ENCODE measurements at regions not wholly inside any gene's neighbourhood (a gene's known extent, or its start where the extent isn't known, plus 50 kb on each side); places are given as distances from the start of the nearest gene placed in this dataset.
"Not testable (repeated sequence)": the region's sequence is repeated elsewhere in the genome, so short reads cannot be mapped to it uniquely, and the experiment has no call there.

DNA sequence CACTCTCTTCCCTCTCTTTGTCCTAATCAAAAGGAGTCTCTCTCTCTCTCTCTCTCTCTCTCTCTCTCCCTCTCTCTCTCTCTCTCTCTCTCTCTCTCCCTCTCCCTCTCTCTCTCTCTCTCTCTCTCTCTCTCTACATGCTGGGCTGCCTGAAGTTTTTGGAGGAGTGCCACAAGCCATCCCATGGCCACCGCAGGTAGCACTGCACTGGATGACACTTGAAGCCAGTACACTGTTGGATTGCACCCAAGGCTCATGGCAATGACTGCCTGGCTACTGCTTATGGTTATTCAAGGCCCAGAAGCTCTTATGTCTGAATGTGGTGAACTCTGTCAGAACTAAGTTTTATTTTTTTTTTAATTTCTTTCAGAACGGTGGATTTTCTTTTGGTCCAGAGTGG, 115.2 kb downstream of the SPIN4 start:
- H2AK5ac ChIP-seq (ENCODE audit: low read depth, low read length); H2BK120ac ChIP-seq (ENCODE audit: low read depth, low read length); H2AFZ ChIP-seq (ENCODE audit: low read length); H3K4me1 ChIP-seq (ENCODE audit: control insufficient read depth in 2 of 2, insufficient read depth in 1 of 2, low read depth in 1 of 2, low read length in 2 of 2); DNase-seq (ENCODE audit: low spot score); H3K27me3 ChIP-seq (ENCODE audit: control insufficient read depth in 3 of 3, insufficient read depth in 3 of 3, low read depth in 1 of 3, low read length in 3 of 3); H3K18ac ChIP-seq (ENCODE audit: low read length); H3K79me1 ChIP-seq (ENCODE audit: low read depth, low read length); H3K14ac ChIP-seq (ENCODE audit: low read length); H4K8ac ChIP-seq (ENCODE audit: low read depth, low read length); H2BK12ac ChIP-seq (ENCODE audit: low read length); H3K4ac ChIP-seq (ENCODE audit: low read length); H3K4me3 ChIP-seq (ENCODE audit: low read length in 2 of 2); H2BK15ac ChIP-seq (ENCODE audit: low read length); H4K91ac ChIP-seq (ENCODE audit: low read depth, low read length, poor library complexity); H3K9ac ChIP-seq (ENCODE audit: low read depth, low read length, poor library complexity); H3K4me2 ChIP-seq (ENCODE audit: insufficient read depth, low read length, poor library complexity, severe bottlenecking); H3K36me3 ChIP-seq (replicated peaks in 1 of 2; ENCODE audit: control insufficient read depth in 2 of 2, insufficient read depth in 2 of 2, low read length in 2 of 2); H3K23ac ChIP-seq (ENCODE audit: low read depth, low read length, poor library complexity); H3K27ac ChIP-seq (replicated peaks; ENCODE audit: low read length); H2BK5ac ChIP-seq (ENCODE audit: low read length); H3K9me3 ChIP-seq (replicated peaks in 1 of 2; ENCODE audit: control insufficient read depth in 2 of 2, insufficient read depth in 1 of 2, low read depth in 1 of 2, low read length in 2 of 2): not testable (repeated sequence)
- WGBS, 2 donors (ENCODE audit: extremely low coverage in 2 of 2, insufficient read length in 2 of 2, insufficient replicate concordance in 1 of 2) = no CpG with 5 or more reads among the region's 2 CpGs

DNA sequence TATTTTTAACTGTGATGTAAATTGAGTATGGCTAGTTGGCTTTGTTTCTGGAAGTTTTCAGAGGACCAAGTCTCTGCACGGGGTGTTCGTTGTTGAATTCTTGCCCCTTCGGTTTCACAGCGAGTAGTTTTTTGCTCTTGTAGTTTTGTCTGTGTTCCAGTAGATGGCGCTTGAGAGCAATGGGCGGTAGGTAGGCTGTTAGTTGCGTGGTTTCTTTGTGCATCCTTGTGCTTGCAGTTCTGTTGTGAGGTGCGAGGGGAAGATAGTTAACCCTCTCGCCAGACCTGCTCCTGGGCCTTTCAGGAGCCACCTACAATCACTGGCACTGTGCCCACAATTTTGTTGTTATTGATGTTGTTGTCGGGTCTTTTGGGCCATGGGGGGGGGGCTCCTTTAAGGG, 118.1 kb downstream of the SPIN4 start:
- no CpG with 5 or more reads among the region's 10 CpGs for WGBS, 2 donors (ENCODE audit: extremely low coverage in 2 of 2, insufficient read length in 2 of 2, insufficient replicate concordance in 1 of 2)
- H3K9me3 ChIP-seq (replicated peaks in 1 of 2; ENCODE audit: control insufficient read depth in 2 of 2, insufficient read depth in 1 of 2, low read depth in 1 of 2, low read length in 2 of 2) = not testable (repeated sequence)

DNA sequence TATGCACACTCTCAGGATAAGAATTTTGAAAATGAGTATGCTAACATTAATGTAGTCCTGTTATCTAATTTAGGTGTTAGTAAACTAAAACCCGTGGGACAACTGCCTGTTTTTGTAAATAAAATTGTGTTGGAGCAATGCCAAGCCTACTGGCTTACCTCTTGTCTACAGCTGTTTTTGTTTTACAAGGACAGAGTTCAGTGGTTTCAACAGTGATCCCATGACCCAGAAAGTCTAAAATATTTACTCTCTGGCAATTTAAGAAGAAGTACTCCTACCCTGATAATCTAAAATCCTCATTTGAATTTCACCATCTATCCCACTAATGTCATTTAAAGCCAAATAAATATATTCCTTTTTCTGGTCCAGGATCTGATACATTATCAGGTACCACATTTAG, 132.9 kb downstream of the SPIN4 start:
- not testable (repeated sequence) for H3K14ac ChIP-seq (ENCODE audit: low read length); H2AFZ ChIP-seq (ENCODE audit: low read length); H3K4me2 ChIP-seq (ENCODE audit: insufficient read depth, low read length, poor library complexity, severe bottlenecking); H4K8ac ChIP-seq (ENCODE audit: low read depth, low read length); H3K18ac ChIP-seq (ENCODE audit: low read length); H4K91ac ChIP-seq (ENCODE audit: low read depth, low read length, poor library complexity); H3K27ac ChIP-seq (replicated peaks; ENCODE audit: low read length); H3K27me3 ChIP-seq (ENCODE audit: control insufficient read depth in 3 of 3, insufficient read depth in 3 of 3, low read depth in 1 of 3, low read length in 3 of 3); H3K4me1 ChIP-seq (ENCODE audit: control insufficient read depth in 2 of 2, insufficient read depth in 1 of 2, low read depth in 1 of 2, low read length in 2 of 2); H3K9ac ChIP-seq (ENCODE audit: low read depth, low read length, poor library complexity); H3K36me3 ChIP-seq (replicated peaks in 1 of 2; ENCODE audit: control insufficient read depth in 2 of 2, insufficient read depth in 2 of 2, low read length in 2 of 2); H3K4me3 ChIP-seq (ENCODE audit: low read length in 2 of 2); H2BK15ac ChIP-seq (ENCODE audit: low read length); H2BK12ac ChIP-seq (ENCODE audit: low read length); H2AK5ac ChIP-seq (ENCODE audit: low read depth, low read length); H3K4ac ChIP-seq (ENCODE audit: low read length); H3K23ac ChIP-seq (ENCODE audit: low read depth, low read length, poor library complexity); H3K9me3 ChIP-seq (replicated peaks in 1 of 2; ENCODE audit: control insufficient read depth in 2 of 2, insufficient read depth in 1 of 2, low read depth in 1 of 2, low read length in 2 of 2); H3K79me1 ChIP-seq (ENCODE audit: low read depth, low read length); H2BK5ac ChIP-seq (ENCODE audit: low read length); H2BK120ac ChIP-seq (ENCODE audit: low read depth, low read length); DNase-seq (ENCODE audit: low spot score)
- no CpG with 5 or more reads among the region's 1 CpG for WGBS, 2 donors (ENCODE audit: extremely low coverage in 2 of 2, insufficient read length in 2 of 2, insufficient replicate concordance in 1 of 2)

More for the DNA sequence above, 118.1 kb downstream of the SPIN4 start:
- not testable (repeated sequence) for H2AK5ac ChIP-seq (ENCODE audit: low read depth, low read length); H3K4ac ChIP-seq (ENCODE audit: low read length); DNase-seq (ENCODE audit: low spot score); H4K91ac ChIP-seq (ENCODE audit: low read depth, low read length, poor library complexity); H3K23ac ChIP-seq (ENCODE audit: low read depth, low read length, poor library complexity); H3K9ac ChIP-seq (ENCODE audit: low read depth, low read length, poor library complexity); H3K4me2 ChIP-seq (ENCODE audit: insufficient read depth, low read length, poor library complexity, severe bottlenecking); H2BK5ac ChIP-seq (ENCODE audit: low read length); H2BK15ac ChIP-seq (ENCODE audit: low read length); H2AFZ ChIP-seq (ENCODE audit: low read length); H3K27me3 ChIP-seq (ENCODE audit: control insufficient read depth in 3 of 3, insufficient read depth in 3 of 3, low read depth in 1 of 3, low read length in 3 of 3); H3K27ac ChIP-seq (replicated peaks; ENCODE audit: low read length); H3K36me3 ChIP-seq (replicated peaks in 1 of 2; ENCODE audit: control insufficient read depth in 2 of 2, insufficient read depth in 2 of 2, low read length in 2 of 2); H4K8ac ChIP-seq (ENCODE audit: low read depth, low read length); H2BK12ac ChIP-seq (ENCODE audit: low read length); H2BK120ac ChIP-seq (ENCODE audit: low read depth, low read length); H3K18ac ChIP-seq (ENCODE audit: low read length); H3K14ac ChIP-seq (ENCODE audit: low read length); H3K79me1 ChIP-seq (ENCODE audit: low read depth, low read length); H3K4me1 ChIP-seq (ENCODE audit: control insufficient read depth in 2 of 2, insufficient read depth in 1 of 2, low read depth in 1 of 2, low read length in 2 of 2); H3K4me3 ChIP-seq (ENCODE audit: low read length in 2 of 2)

- not testable (repeated sequence) for H2BK15ac ChIP-seq (ENCODE audit: low read length); H3K14ac ChIP-seq (ENCODE audit: low read length); H3K9ac ChIP-seq (ENCODE audit: low read depth, low read length, poor library complexity); H2BK12ac ChIP-seq (ENCODE audit: low read length); H3K4me1 ChIP-seq (ENCODE audit: control insufficient read depth in 2 of 2, insufficient read depth in 1 of 2, low read depth in 1 of 2, low read length in 2 of 2); H2BK5ac ChIP-seq (ENCODE audit: low read length); H4K8ac ChIP-seq (ENCODE audit: low read depth, low read length); H3K4ac ChIP-seq (ENCODE audit: low read length); H3K27me3 ChIP-seq (ENCODE audit: control insufficient read depth in 3 of 3, insufficient read depth in 3 of 3, low read depth in 1 of 3, low read length in 3 of 3); H3K4me3 ChIP-seq (ENCODE audit: low read length in 2 of 2); H3K4me2 ChIP-seq (ENCODE audit: insufficient read depth, low read length, poor library complexity, severe bottlenecking); H2BK120ac ChIP-seq (ENCODE audit: low read depth, low read length); H2AFZ ChIP-seq (ENCODE audit: low read length); H3K9me3 ChIP-seq (replicated peaks in 1 of 2; ENCODE audit: control insufficient read depth in 2 of 2, insufficient read depth in 1 of 2, low read depth in 1 of 2, low read length in 2 of 2); H2AK5ac ChIP-seq (ENCODE audit: low read depth, low read length); DNase-seq (ENCODE audit: low spot score); H4K91ac ChIP-seq (ENCODE audit: low read depth, low read length, poor library complexity); H3K79me1 ChIP-seq (ENCODE audit: low read depth, low read length); H3K36me3 ChIP-seq (replicated peaks in 1 of 2; ENCODE audit: control insufficient read depth in 2 of 2, insufficient read depth in 2 of 2, low read length in 2 of 2); H3K27ac ChIP-seq (replicated peaks; ENCODE audit: low read length); H3K18ac ChIP-seq (ENCODE audit: low read length); H3K23ac ChIP-seq (ENCODE audit: low read depth, low read length, poor library complexity)
- no CpG with 5 or more reads among the region's 1 CpG for WGBS, 2 donors (ENCODE audit: extremely low coverage in 2 of 2, insufficient read length in 2 of 2, insufficient replicate concordance in 1 of 2)
These were observed 133.6 kb downstream of the SPIN4 start for GRCh38 chrX:63217549-63217948.

All from neuronal stem cell (in vitro differentiated cells).